Natural killer cell (primary cell): ENCODE measurements at regions not wholly inside any gene's neighbourhood (a gene's known extent, or its start where the extent isn't known, plus 50 kb on each side); places are given as distances from the start of the nearest gene placed in this dataset.
A peak's percentile ranks its signal among the peaks of the same experiment; 100 is the strongest.

ENCODE experiments used
- ATAC-seq, 3 donors: fragments of 150-1000 bp in 2 of 3; fragments of 200-7000 bp in 1 of 3; cut with Tn5 transposase; 1 replicate in 1 of 3; 2 replicates in 2 of 3; pipeline ENCODE4 v1.10.0; 2021; ENCODE audit warnings: mild to moderate bottlenecking in 2 of 3, moderate library complexity in 2 of 3
- DNase-seq, 2 donors: peaks; one replicate each; pipeline versions ENCODE4 v3.0.0 to v3.0.0-alpha.2; 2013 to 2021; ENCODE audit warnings: mixed read lengths in 1 of 2
- H3K27ac ChIP-seq: one replicate; pipeline ENCODE4 v1.5.1; 2013; ENCODE audit warnings: mild to moderate bottlenecking, low read length
- H3K27me3 ChIP-seq: one replicate; pipeline ENCODE4 v1.6.1; 2013; ENCODE audit warnings: low read length; ENCODE audit not compliant: control insufficient read depth, insufficient read depth
- H3K36me3 ChIP-seq: one replicate; pipeline ENCODE4 v1.6.1; 2013; ENCODE audit warnings: low read length; ENCODE audit not compliant: control insufficient read depth, insufficient read depth
- H3K4me1 ChIP-seq: one replicate; pipeline ENCODE4 v1.6.1; 2013; ENCODE audit warnings: low read length; ENCODE audit not compliant: control insufficient read depth, insufficient read depth
- H3K4me3 ChIP-seq: one replicate; pipeline ENCODE4 v1.5.1; 2013; ENCODE audit warnings: low read length
- H3K9me3 ChIP-seq: one replicate; pipeline ENCODE4 v1.6.1; 2013; ENCODE audit warnings: low read length; ENCODE audit not compliant: control insufficient read depth, insufficient read depth
- H3K27ac Mint-ChIP-seq, 2 donors: one replicate each; pipeline ENCODE4 v1.8.0; 2022; ENCODE audit warnings: mild to moderate bottlenecking in 2 of 2, mixed read lengths in 2 of 2, moderate library complexity in 1 of 2
- H3K27me3 Mint-ChIP-seq, 2 donors: one replicate each; pipeline ENCODE4 v1.8.0; 2022; ENCODE audit warnings: low read depth in 2 of 2, mixed read lengths in 2 of 2
- H3K36me3 Mint-ChIP-seq: one replicate; pipeline ENCODE4 v1.8.0; 2022; ENCODE audit warnings: mixed read lengths
- H3K4me1 Mint-ChIP-seq, 2 donors: one replicate each; pipeline ENCODE4 v1.8.0; 2022; ENCODE audit warnings: mixed read lengths in 2 of 2
- H3K4me3 Mint-ChIP-seq: one replicate; pipeline ENCODE4 v1.8.0; 2022; ENCODE audit warnings: mild to moderate bottlenecking, moderate library complexity, mixed read lengths
- H3K9me3 Mint-ChIP-seq, 2 donors: one replicate each; pipeline ENCODE4 v1.8.0; 2022; ENCODE audit warnings: mixed read lengths in 2 of 2
- WGBS: methylation state at CpG from one replicate; pipeline ENCODE4 v1.1.7; 2013; ENCODE audit warnings: missing lambda C conversion rate; ENCODE audit not compliant: insufficient coverage; 5-methylcytosine and 5-hydroxymethylcytosine counted together
- intact Hi-C: fragments of 100-400 bp; cut with micrococcal nuclease; formaldehyde crosslinking; loops from one replicate; pipeline ENCODE4 v1.14.2; 2022
- TF ChIP-seq, protein P1 (sequence below): fragments of 200-600 bp; IDR thresholded peaks from one replicate; pipeline ENCODE4 v1.8.0; 2022; ENCODE audit warnings: antibody characterized with exemption

DNA sequence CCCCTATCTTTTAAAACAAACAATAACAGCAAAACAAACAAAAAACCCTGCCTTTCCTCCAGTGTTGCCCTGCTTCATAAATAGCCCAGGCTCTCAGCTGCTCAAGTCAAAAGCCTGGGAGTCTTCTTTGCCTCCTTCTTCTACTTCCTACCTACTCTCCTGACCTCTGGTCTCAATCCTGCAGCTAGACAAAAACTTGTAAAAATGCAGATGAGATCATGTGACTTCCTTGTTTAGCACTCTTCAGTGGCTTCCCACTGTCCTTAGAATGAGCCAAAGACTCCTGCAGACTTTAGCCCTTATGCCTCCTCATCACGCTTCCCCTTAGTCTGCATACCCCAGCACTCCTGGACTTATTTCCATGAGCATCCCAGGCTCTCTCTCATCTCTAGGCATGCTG, 55.0 kb upstream of the ZNF644 start:
- Mint-ChIP-seq H3K4me1 (peaks cover 0 to 5% of the 10 kb centered on the region in 2 donors), H3K27ac (no peak overlapping the region), H3K36me3 (no peaks in the 10 kb centered on the region), H3K4me3 (no peak overlapping the region), H3K9me3 (no peaks in the 10 kb centered on the region), H3K27me3 (peaks cover 12 to 13% of the 10 kb centered on the region in 2 donors)
- Histone ChIP-seq H3K36me3 (no peaks in the 10 kb centered on the region), H3K27me3 (no peaks in the 10 kb centered on the region), H3K27ac (no peak overlapping the region), H3K4me1 (no peaks in the 10 kb centered on the region), H3K9me3 (no peaks in the 10 kb centered on the region), H3K4me3 (no peak overlapping the region)
- intact Hi-C loops: no loop called here
- WGBS: 93% methylated on average over 1 of the region's 1 CpG
- TF ChIP-seq, protein P1, sequence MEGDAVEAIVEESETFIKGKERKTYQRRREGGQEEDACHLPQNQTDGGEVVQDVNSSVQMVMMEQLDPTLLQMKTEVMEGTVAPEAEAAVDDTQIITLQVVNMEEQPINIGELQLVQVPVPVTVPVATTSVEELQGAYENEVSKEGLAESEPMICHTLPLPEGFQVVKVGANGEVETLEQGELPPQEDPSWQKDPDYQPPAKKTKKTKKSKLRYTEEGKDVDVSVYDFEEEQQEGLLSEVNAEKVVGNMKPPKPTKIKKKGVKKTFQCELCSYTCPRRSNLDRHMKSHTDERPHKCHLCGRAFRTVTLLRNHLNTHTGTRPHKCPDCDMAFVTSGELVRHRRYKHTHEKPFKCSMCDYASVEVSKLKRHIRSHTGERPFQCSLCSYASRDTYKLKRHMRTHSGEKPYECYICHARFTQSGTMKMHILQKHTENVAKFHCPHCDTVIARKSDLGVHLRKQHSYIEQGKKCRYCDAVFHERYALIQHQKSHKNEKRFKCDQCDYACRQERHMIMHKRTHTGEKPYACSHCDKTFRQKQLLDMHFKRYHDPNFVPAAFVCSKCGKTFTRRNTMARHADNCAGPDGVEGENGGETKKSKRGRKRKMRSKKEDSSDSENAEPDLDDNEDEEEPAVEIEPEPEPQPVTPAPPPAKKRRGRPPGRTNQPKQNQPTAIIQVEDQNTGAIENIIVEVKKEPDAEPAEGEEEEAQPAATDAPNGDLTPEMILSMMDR: no peak
- no peak for ATAC-seq
- no peak for DNase-seq

GRCh38 chr1:91075233-91076135, 53.6 kb upstream of the ZNF644 start:
- peak in 1 of 3 donors; percentile 17 for ATAC-seq
- H3K4me3 ChIP-seq: no peak overlapping the region
- H3K9me3 ChIP-seq: no peaks in the 10 kb centered on the region
- H3K27ac ChIP-seq: no peak overlapping the region
- DNase-seq: no peak
- no peaks in the 10 kb centered on the region for H3K4me1 ChIP-seq
- no peaks in the 10 kb centered on the region for H3K36me3 ChIP-seq
- WGBS: 73% methylated on average over 11 of the region's 11 CpGs
- no peaks in the 10 kb centered on the region for H3K27me3 ChIP-seq
- intact Hi-C loops: no loop called here
- TF ChIP-seq, protein P1: no peak
- Mint-ChIP-seq H3K9me3 (no peaks in the 10 kb centered on the region), H3K4me3 (no peak overlapping the region), H3K36me3 (no peaks in the 10 kb centered on the region), H3K27ac (no peak overlapping the region), H3K27me3 (peaks cover 6 to 10% of the 10 kb centered on the region in 2 donors), H3K4me1 (peaks cover 0 to 5% of the 10 kb centered on the region in 2 donors)

DNA sequence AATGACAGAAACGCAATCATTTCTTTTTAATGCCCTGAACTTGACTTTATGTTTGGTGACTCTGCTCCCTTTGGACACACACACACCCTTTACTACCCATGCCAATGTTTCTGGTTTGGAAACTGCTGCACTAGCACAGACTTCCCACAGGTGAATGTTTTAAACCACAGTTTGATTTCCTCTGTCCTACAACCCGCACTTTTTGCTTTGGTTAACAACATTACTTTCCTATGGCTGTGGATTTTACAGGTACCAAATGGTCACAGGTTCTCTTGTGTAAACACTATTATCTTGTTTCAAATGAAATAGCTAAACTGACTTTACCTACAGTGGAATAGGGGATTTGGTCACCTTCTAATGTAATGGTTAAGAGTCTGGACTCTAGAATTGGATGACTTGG, 51.5 kb upstream of the ZNF644 start:
- TF ChIP-seq, protein P1: no peak
- Mint-ChIP-seq H3K27me3 (peaks cover 10 to 18% of the 10 kb centered on the region in 2 donors), H3K4me1 (peaks cover 0 to 5% of the 10 kb centered on the region in 2 donors), H3K4me3 (no peak overlapping the region), H3K36me3 (no peaks in the 10 kb centered on the region), H3K9me3 (no peaks in the 10 kb centered on the region), H3K27ac (no peak overlapping the region)
- no peaks in the 10 kb centered on the region for H3K36me3 ChIP-seq
- no peak for DNase-seq
- H3K9me3 ChIP-seq: no peaks in the 10 kb centered on the region
- H3K4me1 ChIP-seq: no peaks in the 10 kb centered on the region
- no peak overlapping the region for H3K27ac ChIP-seq
- WGBS: 44% methylated on average over 2 of the region's 2 CpGs
- H3K4me3 ChIP-seq: no peak overlapping the region
- H3K27me3 ChIP-seq: no peaks in the 10 kb centered on the region
- no peak for ATAC-seq
- intact Hi-C loops: no loop called here

- WGBS: 77% methylated on average over 5 of the region's 5 CpGs
- no peak overlapping the region for H3K27ac Mint-ChIP-seq
Measured at GRCh38 chr1:91071838-91072237, 50.0 kb upstream of the ZNF644 start.

More at GRCh38 chr1:91071838-91072237, 50.0 kb upstream of the ZNF644 start:
- Mint-ChIP-seq H3K4me1 (peaks cover 0 to 3% of the 10 kb centered on the region in 2 donors), H3K4me3 (no peak overlapping the region), H3K36me3 (no peaks in the 10 kb centered on the region), H3K27me3 (peaks cover 15 to 19% of the 10 kb centered on the region in 2 donors), H3K9me3 (no peaks in the 10 kb centered on the region)
- TF ChIP-seq, protein P1: no peak
- intact Hi-C loops: no loop called here
- H3K9me3 ChIP-seq: no peaks in the 10 kb centered on the region
- no peaks in the 10 kb centered on the region for H3K36me3 ChIP-seq
- H3K27me3 ChIP-seq: no peaks in the 10 kb centered on the region
- ATAC-seq (no peak), DNase-seq (no peak)
- no peak overlapping the region for H3K4me3 ChIP-seq
- no peaks in the 10 kb centered on the region for H3K4me1 ChIP-seq
- no peak overlapping the region for H3K27ac ChIP-seq
